ENCODE measurements at regions not wholly inside any gene's neighbourhood (a gene's known extent, or its start where the extent isn't known, plus 50 kb on each side); places are given as distances from the start of the nearest gene placed in this dataset.
"Not testable (repeated sequence)": the region's sequence is repeated elsewhere in the genome, so short reads cannot be mapped to it uniquely, and the experiment has no call there.

DNA sequence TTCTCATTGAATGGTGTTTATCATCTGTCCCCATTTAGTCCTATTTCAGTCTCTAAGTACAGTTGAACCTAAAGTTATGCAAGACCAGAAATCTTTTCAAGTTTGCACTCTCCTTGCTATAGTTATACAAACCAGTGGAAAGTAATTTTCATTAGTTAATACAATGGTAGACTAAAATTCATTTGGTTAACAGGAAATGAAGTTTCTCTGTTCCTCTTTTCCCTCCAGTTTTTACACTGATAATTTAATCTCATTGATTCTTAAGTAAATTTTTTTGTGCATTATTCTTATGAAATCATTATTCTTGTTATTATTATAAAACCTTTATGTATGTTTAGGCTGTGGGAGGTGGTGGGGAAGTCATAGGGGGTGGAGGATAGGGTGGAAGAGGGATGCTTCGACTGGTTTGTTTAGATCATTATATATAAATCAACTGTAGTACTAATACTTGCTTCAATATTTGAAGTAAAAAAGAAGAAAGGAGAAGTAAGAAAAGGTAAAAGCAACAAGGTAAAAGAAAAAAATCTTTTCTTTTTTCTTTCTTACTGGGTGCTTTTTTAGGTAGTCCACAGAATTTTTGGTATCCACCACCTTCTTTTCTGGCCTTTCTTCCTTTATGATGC is 104.1 kb downstream of the GPR85 start:
- no peak for DNase-seq (ENCODE audit: low spot score)

DNA sequence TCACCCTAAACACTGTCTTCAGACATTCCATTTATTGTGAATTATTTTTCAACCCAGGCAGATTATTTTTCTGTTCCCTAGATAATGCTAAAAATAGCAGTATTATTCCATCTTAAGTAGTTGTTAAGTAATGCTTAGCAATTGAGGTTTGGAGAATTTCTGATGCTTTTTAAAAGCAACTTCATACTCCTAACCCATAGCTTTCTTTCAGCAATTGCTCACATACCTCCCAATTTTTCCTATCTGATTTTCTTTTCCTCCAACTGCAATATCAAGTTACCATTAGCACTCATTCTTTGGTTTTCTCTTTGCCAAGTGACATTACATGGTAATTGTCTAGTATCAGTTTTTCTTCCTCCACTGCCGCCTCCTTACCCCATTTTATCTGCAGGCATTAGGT is 104.7 kb downstream of the GPR85 start:
- no peak for DNase-seq (ENCODE audit: low spot score)

DNA sequence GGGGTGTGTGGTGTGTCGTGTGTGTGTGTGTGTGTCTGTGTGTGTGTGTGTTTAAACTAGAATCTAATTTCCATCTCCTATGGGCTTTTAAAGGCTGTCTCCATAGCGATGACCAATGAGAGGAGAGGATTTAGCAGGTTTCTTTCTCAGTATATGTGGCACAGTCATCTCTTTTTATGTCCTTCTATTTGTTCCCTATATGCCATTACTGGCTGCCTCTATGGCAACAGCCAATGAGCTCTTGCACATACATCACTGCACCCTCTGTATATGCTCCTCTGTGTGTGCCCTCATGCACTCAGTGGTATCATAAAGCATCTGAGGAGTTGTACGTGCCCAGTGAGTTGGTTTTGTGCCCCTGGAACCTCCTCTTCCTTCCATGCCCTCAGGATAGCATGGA is 107.6 kb downstream of the GPR85 start:
- DNase-seq (ENCODE audit: low spot score) = not testable (repeated sequence)

DNA sequence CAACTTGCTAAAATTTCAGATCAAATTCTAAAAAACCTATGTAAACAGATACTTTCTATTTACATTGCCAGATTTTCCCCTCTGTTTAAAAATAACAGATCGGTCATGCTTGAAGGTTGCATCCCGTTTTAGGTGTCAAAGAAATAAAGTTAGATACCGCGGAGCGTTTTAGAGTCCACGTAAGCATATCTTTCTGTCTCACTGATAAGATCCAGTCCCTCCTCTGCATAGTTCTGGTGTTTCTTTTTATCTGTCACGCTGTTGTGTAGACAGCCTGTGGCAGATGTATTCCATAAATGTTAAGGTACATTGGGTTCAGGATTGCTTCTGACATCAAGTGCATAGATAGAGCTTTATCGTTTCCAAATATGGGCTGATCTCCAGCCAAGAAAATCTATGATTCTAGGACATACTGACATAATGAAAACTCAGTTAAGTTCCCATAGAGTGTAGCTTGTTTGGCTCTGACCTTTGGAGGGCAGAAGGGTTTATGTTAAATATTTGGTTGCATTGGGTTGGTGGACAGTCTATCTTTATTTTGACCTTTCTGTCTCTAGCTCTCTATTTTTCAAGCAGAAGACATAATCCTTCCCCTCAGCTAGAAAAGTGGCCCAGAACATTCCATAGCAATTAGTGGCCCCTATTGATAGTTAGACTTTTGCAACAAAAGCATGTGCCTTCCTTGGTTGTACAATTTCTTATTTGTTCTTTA is 109.2 kb downstream of the GPR85 start:
- not testable (repeated sequence) for DNase-seq (ENCODE audit: low spot score)

DNA sequence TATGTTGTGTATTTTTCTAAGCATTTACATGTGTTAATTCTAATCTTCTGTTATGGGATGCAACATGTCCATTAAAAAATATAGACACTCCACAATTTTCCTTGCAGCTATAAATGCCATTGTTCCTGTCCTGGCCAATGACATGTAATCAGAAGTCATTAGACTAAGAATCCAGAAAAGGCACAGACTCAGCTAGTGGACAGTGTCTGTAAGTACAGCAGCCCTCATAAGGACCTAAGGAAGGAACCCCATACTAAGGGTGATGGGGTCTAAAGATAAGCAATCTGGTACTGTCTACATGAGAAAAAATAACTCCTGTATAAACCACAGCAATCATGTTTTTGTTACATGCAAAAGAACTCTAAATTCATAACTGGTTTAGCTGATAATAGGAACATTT is 115.9 kb downstream of the GPR85 start:
- no peak for DNase-seq (ENCODE audit: low spot score)

DNA sequence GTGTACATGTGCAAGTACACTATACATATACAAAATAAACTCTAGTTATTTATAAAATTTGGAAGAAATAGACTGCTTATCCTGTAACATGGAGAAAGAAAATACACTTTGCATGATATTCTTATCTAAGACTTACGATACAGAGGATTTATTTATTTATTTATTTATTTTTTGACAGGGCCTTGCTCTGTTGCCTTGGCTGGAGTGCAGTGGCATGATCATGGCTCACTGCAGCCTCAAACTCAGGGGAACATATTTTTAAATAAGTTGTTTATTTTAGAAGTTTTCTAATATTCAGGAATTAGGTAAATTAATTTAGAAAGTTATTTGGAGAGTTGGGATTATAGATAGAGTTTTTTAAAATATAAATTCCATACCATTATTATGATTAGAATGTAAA is 116.7 kb downstream of the GPR85 start:
- no peak for DNase-seq (ENCODE audit: low spot score)

DNA sequence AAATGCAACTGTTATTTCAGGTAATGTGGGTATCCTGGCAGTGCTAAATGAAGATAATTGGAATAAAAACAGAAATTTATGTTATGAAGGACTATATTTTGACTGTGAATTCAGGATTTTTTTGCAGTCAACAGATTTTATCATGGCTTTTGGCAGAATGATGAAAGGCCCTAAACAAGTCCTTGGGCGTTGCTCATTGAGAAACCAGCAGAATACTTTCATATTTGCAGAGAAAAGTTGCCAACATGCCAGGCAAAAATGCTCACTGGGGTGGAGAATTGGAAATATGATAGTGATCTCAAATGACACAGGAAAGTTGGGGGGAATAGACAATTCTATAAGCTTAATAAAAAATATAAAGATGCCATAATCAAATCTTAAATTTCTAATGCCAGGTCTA is 121.1 kb downstream of the GPR85 start:
- DNase-seq (ENCODE audit: low spot score) = no peak

DNA sequence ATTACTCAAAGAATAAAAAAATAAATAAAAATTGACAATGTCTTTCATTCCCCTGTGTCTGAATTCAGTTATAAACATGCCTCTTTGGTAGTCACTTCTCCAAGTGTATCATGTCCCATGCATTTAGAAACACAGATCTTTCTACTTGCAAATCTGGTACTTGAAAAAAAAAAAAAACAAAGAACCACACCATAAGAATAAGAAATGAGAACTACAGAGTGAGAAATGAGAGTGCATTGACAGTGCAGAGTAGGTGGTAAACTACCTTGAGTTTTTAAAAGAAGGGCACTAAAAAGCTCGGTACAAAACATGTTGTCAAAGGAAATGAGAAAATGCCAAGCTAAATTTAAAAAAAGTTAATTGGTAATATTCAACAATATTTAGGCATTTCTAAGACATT is 123.0 kb downstream of the GPR85 start:
- no peak for DNase-seq (ENCODE audit: low spot score)

DNA sequence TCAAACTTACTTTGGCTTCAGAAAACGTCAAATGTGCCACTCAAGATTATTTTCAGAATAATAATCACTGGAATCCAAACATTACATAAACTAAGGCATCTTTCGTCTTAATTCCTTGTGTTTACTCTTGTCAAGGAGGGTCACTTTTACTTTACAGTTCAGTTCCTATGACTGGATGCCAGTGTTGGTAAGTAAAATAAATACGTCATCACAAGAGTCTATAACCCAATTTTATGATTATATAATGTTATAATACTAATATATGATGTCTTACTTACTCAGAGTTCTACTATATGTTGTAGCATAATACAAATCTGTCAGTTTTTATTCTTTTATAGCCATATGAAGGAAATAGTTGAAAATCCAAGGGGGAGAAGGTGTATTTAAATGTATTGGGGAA is 123.8 kb downstream of the GPR85 start:
- no peak for DNase-seq (ENCODE audit: low spot score)

DNA sequence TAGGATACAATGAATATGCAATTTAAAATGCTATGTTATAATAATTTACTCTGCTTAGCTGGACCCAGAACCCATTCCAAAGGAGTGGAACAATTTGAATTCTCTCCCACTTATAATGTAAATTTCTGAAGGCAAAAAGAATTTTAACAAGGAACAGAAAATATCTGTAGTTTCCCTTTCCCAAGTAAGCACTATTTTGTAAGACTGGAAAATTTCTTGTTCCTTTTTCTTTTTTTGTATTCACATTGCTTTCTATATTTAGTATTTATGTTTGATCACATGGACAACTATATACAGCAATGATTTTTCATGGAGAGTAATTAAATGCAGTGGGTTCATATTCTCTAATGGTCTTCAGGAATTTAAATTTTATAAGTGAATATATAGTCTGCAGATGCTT is 127.4 kb downstream of the GPR85 start:
- DNase-seq (ENCODE audit: low spot score) = no peak

DNA sequence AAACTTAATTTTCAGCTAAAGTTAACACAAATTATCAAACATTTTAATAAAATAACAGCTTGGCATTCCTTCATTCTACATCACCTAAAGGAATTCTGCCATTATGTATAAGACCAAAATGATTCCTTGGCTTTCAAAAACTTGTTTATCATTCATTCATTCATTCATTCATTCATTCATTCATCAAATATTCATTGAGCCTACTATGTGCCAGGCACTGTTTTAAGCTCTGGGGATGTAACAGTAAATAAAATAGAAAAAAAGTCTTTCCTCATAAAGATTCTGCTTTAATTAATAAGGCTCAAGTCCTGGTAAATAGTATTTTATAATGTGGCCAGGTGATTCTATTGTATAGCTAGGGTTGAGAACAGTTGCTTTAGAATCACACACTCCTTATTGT is 127.9 kb downstream of the GPR85 start:
- no peak for DNase-seq (ENCODE audit: low spot score)

DNA sequence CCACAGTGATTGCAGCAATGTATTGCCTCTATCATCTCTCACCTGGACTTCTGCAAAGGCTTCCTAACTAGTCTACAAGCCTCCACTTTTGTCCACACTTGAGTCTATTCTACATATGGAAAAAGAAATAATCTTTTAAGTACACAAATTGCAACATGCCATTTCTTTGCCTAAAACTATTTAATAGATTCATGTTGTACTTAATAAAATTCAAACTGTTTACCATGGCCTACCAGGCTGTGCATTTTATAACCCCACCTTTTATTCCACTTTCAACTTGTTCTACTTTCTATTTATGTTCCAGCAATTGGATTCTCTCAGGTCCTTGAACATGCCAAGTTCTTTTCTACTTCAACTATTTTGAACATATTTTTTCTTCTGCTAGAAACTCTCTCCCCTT is 128.7 kb downstream of the GPR85 start:
- no peak for DNase-seq (ENCODE audit: low spot score)

DNA sequence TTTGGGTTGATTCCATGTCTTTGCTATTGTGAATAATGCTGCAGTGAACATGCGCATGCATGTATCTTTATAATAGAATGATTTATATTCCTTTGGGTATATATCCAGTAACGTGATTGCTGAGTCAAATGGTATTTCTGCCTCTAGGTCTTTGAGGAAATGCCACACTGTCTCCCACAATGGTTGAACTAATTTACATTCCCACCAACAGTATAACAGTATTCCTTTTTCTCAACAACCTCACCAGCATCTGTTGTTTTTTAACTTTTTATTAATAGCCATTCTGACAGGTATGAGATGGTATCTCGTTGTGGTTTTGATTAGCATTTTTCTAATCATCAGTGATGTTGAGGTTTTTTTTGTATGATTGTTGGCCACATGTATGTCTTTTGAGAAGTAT is 133.6 kb downstream of the GPR85 start:
- DNase-seq (ENCODE audit: low spot score) = not testable (repeated sequence)

DNA sequence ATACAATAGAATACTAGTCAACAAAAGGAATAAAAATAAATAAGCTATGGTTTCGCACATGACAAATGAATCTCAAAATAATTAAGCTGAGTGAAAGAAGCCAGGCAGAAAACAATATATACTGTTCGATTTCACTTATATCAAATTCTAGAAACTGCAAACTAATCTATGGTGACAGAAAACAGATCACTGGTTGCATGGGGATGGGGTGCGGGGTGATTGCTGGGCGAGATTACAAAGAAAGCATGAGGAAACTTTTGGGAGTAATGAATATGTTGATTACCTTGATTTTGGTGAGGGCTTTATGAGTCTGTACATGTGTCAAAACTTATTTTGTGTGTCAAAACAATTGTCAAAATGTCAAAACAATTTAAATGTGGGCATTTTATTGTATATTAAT is 135.6 kb downstream of the GPR85 start:
- DNase-seq (ENCODE audit: low spot score) = no peak

DNA sequence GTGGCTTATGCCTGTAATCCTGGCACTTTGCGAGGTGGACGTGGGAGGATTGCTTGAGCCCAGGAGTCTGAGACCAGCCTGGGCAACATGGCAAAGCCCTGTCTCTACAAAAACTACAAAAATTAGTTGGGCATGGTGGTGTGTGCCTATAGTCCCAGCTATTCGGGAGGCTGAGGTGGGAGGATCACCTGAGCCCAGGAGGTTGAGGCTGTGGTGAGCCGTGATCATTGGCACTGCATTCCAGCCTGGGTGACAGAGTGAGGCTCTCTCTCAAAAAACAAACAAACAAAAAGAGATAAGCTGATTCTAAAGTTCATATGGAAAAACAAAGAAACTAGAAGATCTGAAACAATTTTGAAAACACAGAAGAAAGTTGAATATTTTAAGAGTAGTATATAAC is 136.9 kb downstream of the GPR85 start:
- DNase-seq (ENCODE audit: low spot score) = not testable (repeated sequence)

DNA sequence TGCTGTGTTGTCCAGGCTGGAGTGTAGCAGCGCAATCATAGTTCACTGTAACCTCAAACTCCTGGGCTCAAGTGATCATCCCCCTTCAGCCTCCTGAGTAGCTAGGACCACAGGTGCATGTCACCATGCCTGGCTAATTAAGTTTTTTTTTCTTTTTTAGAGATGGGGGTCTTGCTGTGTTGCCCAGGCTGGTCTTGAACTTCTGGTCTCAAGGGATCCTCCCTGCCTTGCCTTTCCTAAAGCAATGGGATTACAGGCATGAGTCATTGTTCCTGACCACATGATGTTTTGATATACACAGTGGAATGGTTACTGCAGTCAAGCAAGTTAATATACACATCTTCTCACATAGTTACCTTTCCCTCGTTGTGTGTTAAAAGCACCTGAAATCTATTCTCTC is 140.3 kb downstream of the GPR85 start:
- DNase-seq (ENCODE audit: low spot score) = peak; percentile 7

DNA sequence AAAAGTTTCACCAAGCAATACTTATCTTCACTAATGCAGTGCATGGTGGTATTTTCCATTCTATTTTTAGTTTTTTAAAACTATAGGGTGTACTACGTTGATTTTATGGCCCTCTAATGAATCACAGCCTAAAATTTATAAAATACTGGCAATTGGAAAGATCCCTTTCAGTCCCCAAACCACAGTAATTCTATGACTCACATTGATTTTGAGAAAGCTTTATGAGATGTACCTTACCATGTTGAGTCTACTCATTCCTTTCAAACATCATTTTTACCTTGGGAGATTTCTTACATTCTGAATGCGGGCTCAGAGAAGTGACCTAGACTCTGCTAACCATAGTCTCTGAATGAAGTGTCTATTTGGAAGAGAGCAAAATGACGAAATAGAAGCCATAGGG is 141.6 kb downstream of the GPR85 start:
- DNase-seq (ENCODE audit: low spot score) = no peak

DNA sequence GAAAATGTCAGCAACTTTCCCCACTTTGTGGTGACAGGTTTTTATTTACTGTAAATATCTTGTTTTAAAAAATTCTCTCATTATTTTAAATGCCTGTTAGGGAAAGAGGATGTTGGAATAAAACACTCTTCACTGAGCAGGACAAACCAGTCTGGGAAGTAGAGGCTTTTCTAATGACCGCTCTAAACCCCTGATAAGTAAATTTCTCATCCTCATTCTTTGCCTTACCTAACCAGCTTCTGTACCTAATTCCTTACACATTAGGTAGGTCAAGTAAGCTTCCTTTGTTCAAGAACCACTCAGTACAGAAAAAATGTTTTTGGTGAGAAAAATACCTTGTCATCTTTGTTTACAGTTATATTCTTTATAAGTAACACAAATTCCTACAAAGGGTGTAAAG is 143.6 kb downstream of the GPR85 start:
- no peak for DNase-seq (ENCODE audit: low spot score)

DNA sequence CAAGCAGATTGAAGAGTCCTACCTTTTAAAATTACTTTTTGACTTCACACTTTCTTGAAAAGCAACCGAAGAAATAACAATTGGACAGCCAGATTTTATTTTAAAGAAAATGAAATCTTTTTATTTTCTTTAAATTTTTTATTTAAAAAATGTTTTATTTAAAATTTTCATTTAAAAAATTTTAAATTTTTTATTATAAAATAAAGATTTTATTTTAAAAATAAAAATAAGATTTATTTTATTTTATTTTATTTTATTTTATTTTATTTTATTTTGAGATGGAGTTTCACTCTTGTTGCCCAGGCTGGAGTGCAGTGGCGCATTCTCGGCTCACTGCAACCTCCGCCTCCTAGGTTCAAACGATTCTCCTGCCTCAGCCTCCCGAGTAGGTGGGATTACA is 144.5 kb downstream of the GPR85 start:
- DNase-seq (ENCODE audit: low spot score) = not testable (repeated sequence)

DNA sequence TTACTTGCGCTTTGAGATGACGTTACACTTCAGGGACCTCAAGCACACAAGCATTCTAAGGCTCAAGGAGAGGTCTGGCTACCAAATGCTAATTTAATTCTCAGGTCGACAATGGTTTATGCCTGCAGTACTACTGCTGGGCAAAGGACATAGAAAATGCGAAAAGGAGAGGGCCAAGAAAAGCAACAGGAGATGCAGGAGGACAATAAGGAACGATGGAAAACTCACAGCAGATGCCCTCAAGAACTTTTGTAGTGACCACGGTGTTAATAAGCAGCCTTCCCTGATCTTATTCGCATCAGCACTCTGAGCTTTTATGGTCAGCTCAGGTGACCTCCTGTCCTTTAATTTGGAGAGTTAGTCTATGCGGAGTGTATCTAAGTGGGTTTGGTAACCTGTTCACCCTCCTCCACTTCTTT is 146.3 kb downstream of the GPR85 start:
- no peak for DNase-seq (ENCODE audit: low spot score)

DNA sequence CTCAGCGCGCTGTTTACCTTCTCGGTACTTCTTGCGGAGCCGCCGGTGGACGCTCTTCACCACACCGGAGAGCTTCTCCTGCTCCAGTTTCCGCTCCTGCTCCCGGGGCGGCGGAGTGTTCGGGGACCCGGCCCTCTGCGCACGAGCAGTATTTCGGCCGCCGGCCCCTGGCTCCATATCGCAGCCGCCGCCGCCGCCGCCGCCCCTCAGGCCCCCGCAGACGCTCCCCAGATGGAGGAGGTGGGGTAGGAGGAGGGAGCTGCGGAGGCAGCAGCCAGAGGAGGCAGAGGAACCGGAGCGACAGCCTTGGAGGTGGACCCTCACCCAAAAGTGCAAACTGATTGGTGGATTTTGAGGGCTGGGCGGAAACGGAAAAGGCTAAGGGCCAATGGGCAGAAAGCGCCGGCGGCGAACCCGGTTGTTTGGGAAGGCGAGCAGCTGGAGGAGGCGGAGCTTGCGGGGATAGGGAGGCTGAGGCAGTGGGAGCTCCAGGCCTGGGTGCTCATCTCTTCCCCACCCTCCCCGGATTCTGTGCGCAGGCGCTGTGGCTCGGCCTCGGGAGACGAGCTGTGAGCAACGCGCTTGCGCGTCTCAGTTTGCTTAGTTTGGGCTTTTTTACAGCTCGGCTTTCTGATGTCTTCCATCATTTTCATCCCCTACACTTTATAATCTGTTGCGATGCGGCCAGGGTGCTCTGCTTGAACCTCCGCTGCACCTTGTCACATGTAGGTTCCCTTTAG is 146.9 kb downstream of the GPR85 start:
- peak; percentile 99 for DNase-seq (ENCODE audit: low spot score)

DNA sequence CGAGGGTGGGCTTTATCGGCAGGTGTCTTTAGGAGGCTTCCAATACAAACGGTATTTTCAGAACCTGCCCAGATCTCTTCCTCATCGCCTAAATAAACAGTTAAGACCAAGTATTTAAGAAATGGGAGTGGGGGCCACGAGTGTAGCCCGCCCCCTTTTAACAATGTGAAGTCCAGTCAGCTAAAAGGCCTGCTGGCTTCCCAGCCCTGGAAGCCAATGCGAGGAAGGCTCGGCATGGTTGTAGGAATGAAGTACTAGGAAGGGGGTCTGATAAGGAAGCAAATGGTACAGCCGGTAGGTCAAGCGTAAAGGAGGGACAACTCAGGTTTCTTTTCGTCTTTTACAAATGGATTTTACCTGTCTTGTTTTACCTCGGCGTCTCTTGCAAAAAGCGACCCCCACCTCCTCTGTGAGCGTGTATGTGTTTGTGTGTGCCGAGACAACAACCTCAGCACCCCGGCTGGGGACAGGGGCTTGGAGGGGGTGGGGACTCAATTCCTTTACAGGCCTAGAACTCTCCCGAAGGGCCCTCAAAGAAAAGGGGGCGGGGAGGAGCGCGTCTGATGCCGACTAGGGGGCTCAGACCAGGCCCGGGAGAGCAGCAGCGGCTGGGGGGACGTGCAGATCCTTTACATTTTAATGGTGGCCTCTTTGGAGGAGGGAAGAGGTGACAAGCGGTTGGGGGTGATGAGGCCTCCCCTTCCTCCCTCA is 147.6 kb downstream of the GPR85 start:
- DNase-seq (ENCODE audit: low spot score) = peak; percentile 31

All from A172 (cell line).